ENCODE measurements at regions not wholly inside any gene's neighbourhood (a gene's known extent, or its start where the extent isn't known, plus 50 kb on each side); places are given as distances from the start of the nearest gene placed in this dataset.
A peak's percentile ranks its signal among the peaks of the same experiment; 100 is the strongest.

DNA sequence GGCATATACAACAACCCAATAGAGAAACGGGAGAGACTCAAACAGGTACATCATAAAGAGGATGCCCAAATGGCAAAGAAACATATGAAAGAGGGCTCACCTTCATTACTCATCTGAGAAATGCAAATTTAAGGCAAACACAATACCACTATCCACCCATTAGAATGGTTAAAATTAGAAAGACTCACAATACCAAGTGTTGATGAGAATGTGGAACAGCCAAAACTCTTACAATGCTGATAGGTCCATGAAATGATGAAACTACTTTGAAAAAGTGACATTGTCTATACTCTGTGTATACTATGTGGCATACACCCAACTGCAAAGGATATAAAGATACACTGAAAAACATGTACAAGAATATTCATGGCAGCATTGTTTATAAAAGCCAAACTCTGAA lies 96.2 kb upstream of the TSHZ3 start:
- Histone ChIP-seq H3K18ac (ENCODE audit: low read length) (no peak overlapping the region), H3K27ac (ENCODE audit: low read depth, low read length) (no peak overlapping the region), H4K12ac (ENCODE audit: low read depth, low read length) (no peak overlapping the region), H3K79me1 (ENCODE audit: low read length) (no peaks in the 10 kb centered on the region), H2AFZ (ENCODE audit: insufficient read depth, low read length, poor library complexity) (no peak overlapping the region), H2BK120ac (ENCODE audit: insufficient read depth, low read length, poor library complexity) (no peak overlapping the region), H3K27me3 (ENCODE audit: insufficient read depth, low read length) (no peaks in the 10 kb centered on the region), H3K14ac (ENCODE audit: low read length) (no peak overlapping the region), H3K4ac (ENCODE audit: low read depth, low read length) (no peak overlapping the region), H3K4me3 (ENCODE audit: low read depth, low read length) (no peak overlapping the region), H3K4me2 (ENCODE audit: low read length) (no peak overlapping the region), H3K36me3 (ENCODE audit: control insufficient read depth in 1 of 2, insufficient read depth in 2 of 2, low read length in 2 of 2) (no peaks in the 10 kb centered on the region), H2AK5ac (ENCODE audit: low read length) (no peak overlapping the region), H3K79me2 (ENCODE audit: control insufficient read depth, insufficient read depth, low read length, poor library complexity) (no peaks in the 10 kb centered on the region), H3K4me1 (ENCODE audit: control insufficient read depth in 1 of 2, insufficient read depth in 2 of 2, low read length in 2 of 2) (no peaks in the 10 kb centered on the region), H2BK5ac (ENCODE audit: low read depth, low read length, poor library complexity) (no peak overlapping the region), H3K9ac (ENCODE audit: low read length) (no peak overlapping the region), H4K8ac (ENCODE audit: low read depth, low read length) (no peak overlapping the region), H3K9me3 (ENCODE audit: insufficient read depth, low read depth, low read length) (no peaks in the 10 kb centered on the region), H3K23ac (ENCODE audit: low read length) (no peak overlapping the region), H4K91ac (ENCODE audit: low read depth, low read length) (no peak overlapping the region), H2BK12ac (ENCODE audit: low read length) (no peak overlapping the region)
- DNase-seq, result no peak
- no CpG with 5 or more reads among the region's 1 CpG for WGBS (ENCODE audit: extremely low coverage, insufficient coverage, insufficient read length)

DNA sequence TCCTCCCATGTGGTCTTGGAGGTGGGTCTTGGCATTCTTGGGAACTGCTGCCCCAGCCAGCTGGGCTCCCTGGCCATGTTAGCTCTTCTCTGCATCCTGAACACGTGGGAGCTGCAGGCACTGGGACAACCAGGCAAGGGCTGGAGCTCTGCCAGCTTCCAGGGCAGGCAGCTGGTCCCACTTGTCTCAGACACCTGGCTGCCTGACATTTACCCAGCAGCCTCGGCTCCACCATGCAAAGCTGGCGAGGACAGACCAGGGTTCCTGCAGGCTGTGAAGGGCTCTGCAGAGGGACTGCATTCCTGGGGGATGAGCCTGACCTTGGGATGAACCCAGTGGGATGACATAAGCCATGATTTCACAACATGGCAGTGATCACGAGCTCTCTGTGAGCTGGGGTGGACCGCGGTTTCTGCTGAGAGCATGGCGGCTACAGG lies 99.0 kb upstream of the TSHZ3 start:
- Histone ChIP-seq H4K91ac (ENCODE audit: low read depth, low read length) (no peak overlapping the region), H3K4me1 (ENCODE audit: control insufficient read depth in 1 of 2, insufficient read depth in 2 of 2, low read length in 2 of 2) (no peaks in the 10 kb centered on the region), H2AK5ac (ENCODE audit: low read length) (no peak overlapping the region), H2BK5ac (ENCODE audit: low read depth, low read length, poor library complexity) (no peak overlapping the region), H3K27me3 (ENCODE audit: insufficient read depth, low read length) (no peaks in the 10 kb centered on the region), H2BK12ac (ENCODE audit: low read length) (no peak overlapping the region), H3K9ac (ENCODE audit: low read length) (no peak overlapping the region), H4K8ac (ENCODE audit: low read depth, low read length) (no peak overlapping the region), H4K12ac (ENCODE audit: low read depth, low read length) (no peak overlapping the region), H3K4me3 (ENCODE audit: low read depth, low read length) (no peak overlapping the region), H3K4ac (ENCODE audit: low read depth, low read length) (no peak overlapping the region), H3K4me2 (ENCODE audit: low read length) (no peak overlapping the region), H3K79me1 (ENCODE audit: low read length) (no peaks in the 10 kb centered on the region), H3K9me3 (ENCODE audit: insufficient read depth, low read depth, low read length) (no peaks in the 10 kb centered on the region), H3K36me3 (ENCODE audit: control insufficient read depth in 1 of 2, insufficient read depth in 2 of 2, low read length in 2 of 2) (no peaks in the 10 kb centered on the region), H2AFZ (ENCODE audit: insufficient read depth, low read length, poor library complexity) (no peak overlapping the region), H3K18ac (ENCODE audit: low read length) (no peak overlapping the region), H3K79me2 (ENCODE audit: control insufficient read depth, insufficient read depth, low read length, poor library complexity) (no peaks in the 10 kb centered on the region), H2BK120ac (ENCODE audit: insufficient read depth, low read length, poor library complexity) (no peak overlapping the region), H3K23ac (ENCODE audit: low read length) (no peak overlapping the region), H3K14ac (ENCODE audit: low read length) (no peak overlapping the region), H3K27ac (ENCODE audit: low read depth, low read length) (no peak overlapping the region)
- peak; percentile 41 to 53 for DNase-seq
- no CpG with 5 or more reads among the region's 7 CpGs for WGBS (ENCODE audit: extremely low coverage, insufficient coverage, insufficient read length)

DNA sequence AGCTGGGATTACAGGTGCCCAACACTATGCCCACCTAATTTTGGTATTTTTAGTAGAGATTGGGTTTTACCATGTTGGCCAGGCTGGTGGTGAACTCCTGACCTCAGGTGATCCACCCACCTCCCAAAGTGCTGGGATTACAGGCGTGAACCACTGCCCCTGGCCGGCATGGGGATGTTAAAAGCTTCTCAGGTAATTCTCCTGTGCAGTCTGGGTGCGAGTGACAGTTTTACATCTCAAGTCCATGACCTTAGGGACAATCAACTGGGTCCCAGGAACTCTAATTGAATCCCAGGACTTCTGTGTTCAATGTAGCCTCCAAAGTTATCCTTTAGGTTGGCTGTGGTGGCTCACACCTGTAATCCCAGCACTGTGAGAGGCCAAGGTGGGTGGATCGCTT lies 100.1 kb upstream of the TSHZ3 start:
- Histone ChIP-seq H3K79me1 (ENCODE audit: low read length) (no peaks in the 10 kb centered on the region), H3K4me3 (ENCODE audit: low read depth, low read length) (no peak overlapping the region), H2AK5ac (ENCODE audit: low read length) (no peak overlapping the region), H3K79me2 (ENCODE audit: control insufficient read depth, insufficient read depth, low read length, poor library complexity) (no peaks in the 10 kb centered on the region), H2BK12ac (ENCODE audit: low read length) (no peak overlapping the region), H3K4me2 (ENCODE audit: low read length) (no peak overlapping the region), H4K12ac (ENCODE audit: low read depth, low read length) (no peak overlapping the region), H3K9me3 (ENCODE audit: insufficient read depth, low read depth, low read length) (no peaks in the 10 kb centered on the region), H3K4me1 (ENCODE audit: control insufficient read depth in 1 of 2, insufficient read depth in 2 of 2, low read length in 2 of 2) (no peaks in the 10 kb centered on the region), H4K91ac (ENCODE audit: low read depth, low read length) (no peak overlapping the region), H3K36me3 (ENCODE audit: control insufficient read depth in 1 of 2, insufficient read depth in 2 of 2, low read length in 2 of 2) (no peaks in the 10 kb centered on the region), H3K9ac (ENCODE audit: low read length) (no peak overlapping the region), H2BK120ac (ENCODE audit: insufficient read depth, low read length, poor library complexity) (no peak overlapping the region), H2BK5ac (ENCODE audit: low read depth, low read length, poor library complexity) (no peak overlapping the region), H4K8ac (ENCODE audit: low read depth, low read length) (no peak overlapping the region), H3K4ac (ENCODE audit: low read depth, low read length) (no peak overlapping the region), H3K27ac (ENCODE audit: low read depth, low read length) (no peak overlapping the region), H3K27me3 (ENCODE audit: insufficient read depth, low read length) (no peaks in the 10 kb centered on the region), H3K14ac (ENCODE audit: low read length) (no peak overlapping the region), H2AFZ (ENCODE audit: insufficient read depth, low read length, poor library complexity) (no peak overlapping the region), H3K23ac (ENCODE audit: low read length) (no peak overlapping the region), H3K18ac (ENCODE audit: low read length) (no peak overlapping the region)
- no peak for DNase-seq
- no CpG with 5 or more reads among the region's 4 CpGs for WGBS (ENCODE audit: extremely low coverage, insufficient coverage, insufficient read length)

DNA sequence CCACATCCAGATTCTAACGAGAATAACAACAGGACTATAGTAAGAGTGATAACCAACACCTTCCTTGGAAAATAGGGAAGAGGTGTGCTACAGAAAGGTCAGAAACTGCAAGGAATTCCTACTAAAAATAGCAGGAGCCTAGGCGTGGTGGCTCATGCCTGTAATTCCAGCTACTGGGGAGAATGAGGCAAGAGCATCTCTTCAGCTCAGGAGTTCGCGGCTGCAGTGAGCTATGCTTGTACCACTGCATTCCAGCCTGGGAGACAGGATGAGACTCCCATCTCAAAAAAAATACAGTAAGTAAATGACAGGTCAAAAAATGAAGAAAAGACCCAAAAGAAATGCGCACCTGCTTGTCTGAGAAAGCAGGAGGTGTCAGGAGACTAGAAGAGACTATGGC lies 101.5 kb upstream of the TSHZ3 start:
- Histone ChIP-seq H3K4me2 (ENCODE audit: low read length) (no peak overlapping the region), H3K79me1 (ENCODE audit: low read length) (no peaks in the 10 kb centered on the region), H3K36me3 (ENCODE audit: control insufficient read depth in 1 of 2, insufficient read depth in 2 of 2, low read length in 2 of 2) (no peaks in the 10 kb centered on the region), H3K4me3 (ENCODE audit: low read depth, low read length) (no peak overlapping the region), H3K4ac (ENCODE audit: low read depth, low read length) (no peak overlapping the region), H2BK5ac (ENCODE audit: low read depth, low read length, poor library complexity) (no peak overlapping the region), H2BK120ac (ENCODE audit: insufficient read depth, low read length, poor library complexity) (no peak overlapping the region), H4K12ac (ENCODE audit: low read depth, low read length) (no peak overlapping the region), H2AFZ (ENCODE audit: insufficient read depth, low read length, poor library complexity) (no peak overlapping the region), H3K14ac (ENCODE audit: low read length) (no peak overlapping the region), H3K79me2 (ENCODE audit: control insufficient read depth, insufficient read depth, low read length, poor library complexity) (no peaks in the 10 kb centered on the region), H3K9me3 (ENCODE audit: insufficient read depth, low read depth, low read length) (no peaks in the 10 kb centered on the region), H4K91ac (ENCODE audit: low read depth, low read length) (no peak overlapping the region), H3K23ac (ENCODE audit: low read length) (no peak overlapping the region), H2BK12ac (ENCODE audit: low read length) (no peak overlapping the region), H3K27ac (ENCODE audit: low read depth, low read length) (no peak overlapping the region), H3K9ac (ENCODE audit: low read length) (peak overlapping the region; percentile 1), H4K8ac (ENCODE audit: low read depth, low read length) (no peak overlapping the region), H3K27me3 (ENCODE audit: insufficient read depth, low read length) (no peaks in the 10 kb centered on the region), H3K4me1 (ENCODE audit: control insufficient read depth in 1 of 2, insufficient read depth in 2 of 2, low read length in 2 of 2) (no peaks in the 10 kb centered on the region), H2AK5ac (ENCODE audit: low read length) (no peak overlapping the region), H3K18ac (ENCODE audit: low read length) (no peak overlapping the region)
- WGBS (ENCODE audit: extremely low coverage, insufficient coverage, insufficient read length), result no CpG with 5 or more reads among the region's 5 CpGs
- DNase-seq, result peak; percentile 43 to 61
